HUES6 (cell line): ENCODE measurements at regions not wholly inside any gene's neighbourhood (a gene's known extent, or its start where the extent isn't known, plus 50 kb on each side); places are given as distances from the start of the nearest gene placed in this dataset.
"Not testable (repeated sequence)": the region's sequence is repeated elsewhere in the genome, so short reads cannot be mapped to it uniquely, and the experiment has no call there.

Experiments used
- H3K27ac ChIP-seq: 2 replicates; pipeline ENCODE4 v1.7.0; 2013; ENCODE audit warnings: low read depth, mild to moderate bottlenecking, low read length, inconsistent platforms
- H3K27me3 ChIP-seq: 2 replicates; pipeline ENCODE4 v1.6.1; 2013; ENCODE audit warnings: low read length; ENCODE audit not compliant: control insufficient read depth, insufficient read depth
- H3K36me3 ChIP-seq: 2 replicates; pipeline ENCODE4 v1.6.1; 2013; ENCODE audit warnings: low read length; ENCODE audit not compliant: control insufficient read depth, insufficient read depth
- H3K4me1 ChIP-seq: 2 replicates; pipeline ENCODE4 v1.6.1; 2013; ENCODE audit warnings: low read length; ENCODE audit not compliant: control insufficient read depth, insufficient read depth
- H3K4me3 ChIP-seq: 2 replicates; pipeline ENCODE4 v1.5.1; 2013; ENCODE audit warnings: low read depth, low read length
- H3K9ac ChIP-seq: one replicate; pipeline ENCODE4 v1.6.1; 2013; ENCODE audit warnings: mild to moderate bottlenecking, low read length
- H3K9me3 ChIP-seq: 2 replicates; pipeline ENCODE4 v1.6.1; 2013; ENCODE audit warnings: low read depth, low read length; ENCODE audit not compliant: control insufficient read depth, insufficient read depth

DNA sequence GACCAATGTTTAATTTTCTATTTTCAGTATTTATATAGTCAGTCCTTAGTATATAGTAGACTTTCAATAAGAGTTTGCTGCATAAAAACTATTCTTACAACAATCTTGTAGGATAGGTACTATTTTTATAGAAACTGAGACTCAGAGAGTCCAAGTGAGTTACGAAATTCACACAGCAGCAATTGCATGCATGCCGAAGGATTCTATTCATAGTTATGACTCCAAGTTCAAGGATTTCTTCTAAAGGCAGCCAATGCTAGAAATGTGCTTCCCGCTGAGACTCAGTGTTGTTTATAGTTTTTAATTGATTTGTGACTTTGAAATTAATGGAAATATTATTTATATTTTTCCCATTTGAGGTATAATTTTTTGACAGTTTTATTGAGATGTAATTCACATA, 62.7 kb upstream of the CSNK1A1L start:
- H3K27ac ChIP-seq = no peak overlapping the region
- no peaks in the 10 kb centered on the region for H3K9me3 ChIP-seq
- H3K36me3 ChIP-seq = no peaks in the 10 kb centered on the region
- H3K9ac ChIP-seq = no peak overlapping the region
- no peaks in the 10 kb centered on the region for H3K27me3 ChIP-seq
- H3K4me3 ChIP-seq = no peak overlapping the region
- peaks cover 6% of the 10 kb centered on the region; the same call in 1 of the 2 replicates for H3K4me1 ChIP-seq

- Histone ChIP-seq H3K9me3 (peaks cover 14% of the 10 kb centered on the region; the same call in 1 of the 2 replicates), H3K27me3 (no peaks in the 10 kb centered on the region), H3K27ac (no peak overlapping the region)
Measured at GRCh38 chr13:37164635-37165034, 59.2 kb upstream of the CSNK1A1L start.

DNA sequence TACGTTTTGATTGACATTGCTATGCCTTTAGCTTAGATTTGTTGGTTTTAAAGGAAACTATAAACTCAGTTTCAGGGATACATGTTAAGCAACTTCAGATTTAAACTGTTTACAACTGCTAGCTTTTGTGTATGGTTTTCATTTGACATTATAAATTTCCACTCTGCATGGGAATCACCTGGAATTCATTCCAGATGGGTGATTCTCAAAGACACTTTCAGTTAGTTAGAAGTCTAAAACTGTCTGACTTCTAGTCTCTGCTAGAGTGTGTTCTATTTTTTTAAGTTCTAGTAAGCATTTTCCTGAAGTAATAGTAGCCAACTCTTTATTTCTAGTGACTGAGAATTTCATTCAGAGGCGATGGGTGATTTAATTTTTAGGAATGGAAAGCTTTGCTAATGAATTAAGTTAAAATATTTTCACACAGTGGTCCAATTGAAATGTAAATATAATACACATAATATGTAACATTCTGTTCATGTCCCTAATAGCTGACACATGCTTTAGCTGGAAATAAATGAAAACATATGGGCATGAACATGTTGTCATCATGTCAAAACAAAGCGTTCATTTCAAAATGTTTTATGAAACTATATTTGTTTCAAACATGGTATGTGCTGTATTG, 58.3 kb upstream of the CSNK1A1L start:
- Histone ChIP-seq H3K4me1 (no peaks in the 10 kb centered on the region), H3K9me3 (peaks cover 20% of the 10 kb centered on the region; the same call in 1 of the 2 replicates), H3K9ac (no peak overlapping the region), H3K4me3 (no peak overlapping the region), H3K36me3 (no peaks in the 10 kb centered on the region), H3K27ac (no peak overlapping the region), H3K27me3 (no peaks in the 10 kb centered on the region)

More at GRCh38 chr13:37164635-37165034, 59.2 kb upstream of the CSNK1A1L start:
- H3K4me3 ChIP-seq = no peak overlapping the region
- H3K9ac ChIP-seq = no peak overlapping the region
- H3K36me3 ChIP-seq = no peaks in the 10 kb centered on the region
- no peaks in the 10 kb centered on the region for H3K4me1 ChIP-seq

DNA sequence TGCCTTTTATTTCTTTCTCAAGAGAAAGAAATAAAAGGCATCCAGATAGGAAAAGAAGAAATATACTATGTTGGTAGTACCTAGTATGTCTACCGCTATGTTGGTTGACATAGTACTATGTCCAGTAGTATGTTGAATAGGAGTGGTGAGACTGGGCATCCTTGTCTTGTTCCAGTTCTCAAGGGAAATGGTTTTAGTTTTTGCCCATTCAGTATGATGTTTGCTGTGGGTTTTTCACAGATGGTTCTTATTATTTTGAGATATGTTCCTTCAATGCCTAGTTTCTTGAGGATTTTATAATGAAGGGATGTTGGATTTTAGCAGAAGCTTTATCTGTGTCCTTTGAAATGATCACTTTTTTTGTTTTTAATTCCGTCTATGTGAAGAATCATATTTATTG, 53.0 kb upstream of the CSNK1A1L start:
- Histone ChIP-seq H3K9ac (no peak overlapping the region), H3K36me3 (no peaks in the 10 kb centered on the region), H3K27me3 (no peaks in the 10 kb centered on the region), H3K4me1 (no peaks in the 10 kb centered on the region), H3K9me3 (peaks cover 23% of the 10 kb centered on the region; the same call in 1 of the 2 replicates), H3K4me3 (no peak overlapping the region), H3K27ac (no peak overlapping the region)

GRCh38 chr13:37155613-37156097, 50.2 kb upstream of the CSNK1A1L start:
- H3K27ac ChIP-seq, H3K36me3 ChIP-seq, H3K4me1 ChIP-seq, H3K27me3 ChIP-seq: not testable (repeated sequence)
- H3K4me3 ChIP-seq = peak overlapping the region; percentile 50
- peaks cover 17% of the 10 kb centered on the region; the same call in 1 of the 2 replicates for H3K9me3 ChIP-seq
- H3K9ac ChIP-seq = peak overlapping the region; percentile 50
